ENCODE measurements at regions not wholly inside any gene's neighbourhood (a gene's known extent, or its start where the extent isn't known, plus 50 kb on each side); places are given as distances from the start of the nearest gene placed in this dataset.

- TF ChIP-seq POLR2AphosphoS5 (IDR thresholded peaks at IDR 0.05) (no peak), EP300 (IDR thresholded peaks at IDR 0.05) (no peak)
Observed at GRCh38 chr18:24763765-24764513, 303.5 kb downstream of the HRH4 start.
